ENCODE measurements at regions not wholly inside any gene's neighbourhood (a gene's known extent, or its start where the extent isn't known, plus 50 kb on each side); places are given as distances from the start of the nearest gene placed in this dataset.

DNA sequence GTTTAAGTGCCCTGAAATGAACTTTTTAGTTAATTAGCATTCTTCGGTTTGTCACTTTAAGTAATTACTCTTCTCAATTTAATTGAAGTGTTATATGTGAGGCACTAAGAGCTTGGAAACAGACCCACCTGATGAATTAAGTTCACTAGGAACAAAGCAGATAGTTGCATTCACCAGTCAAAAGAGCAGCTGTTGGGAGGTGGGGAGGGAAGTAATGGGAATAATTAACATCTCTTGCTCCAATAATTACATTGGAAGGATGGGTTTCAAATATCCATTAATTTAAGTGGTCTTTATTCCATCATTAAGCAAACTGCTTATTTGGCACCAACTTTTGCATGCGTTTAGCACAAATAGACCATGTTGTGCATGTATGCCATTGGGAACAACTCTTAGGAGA, 667.2 kb downstream of the GALC start:
- Histone ChIP-seq H3K27ac (no peak overlapping the region), H3K27me3 (no peaks in the 10 kb centered on the region), H3K4me1 (no peaks in the 10 kb centered on the region), H3K9me3 (no peaks in the 10 kb centered on the region), H3K4me3 (no peak overlapping the region), H3K36me3 (no peaks in the 10 kb centered on the region)
- intact Hi-C loops (cut with DNase I; ENCODE audit: low total_unique reads), result no loop called here
- DNase-seq (ENCODE audit: low spot score in 2 of 2), result no peak
- TF ChIP-seq, protein P1, sequence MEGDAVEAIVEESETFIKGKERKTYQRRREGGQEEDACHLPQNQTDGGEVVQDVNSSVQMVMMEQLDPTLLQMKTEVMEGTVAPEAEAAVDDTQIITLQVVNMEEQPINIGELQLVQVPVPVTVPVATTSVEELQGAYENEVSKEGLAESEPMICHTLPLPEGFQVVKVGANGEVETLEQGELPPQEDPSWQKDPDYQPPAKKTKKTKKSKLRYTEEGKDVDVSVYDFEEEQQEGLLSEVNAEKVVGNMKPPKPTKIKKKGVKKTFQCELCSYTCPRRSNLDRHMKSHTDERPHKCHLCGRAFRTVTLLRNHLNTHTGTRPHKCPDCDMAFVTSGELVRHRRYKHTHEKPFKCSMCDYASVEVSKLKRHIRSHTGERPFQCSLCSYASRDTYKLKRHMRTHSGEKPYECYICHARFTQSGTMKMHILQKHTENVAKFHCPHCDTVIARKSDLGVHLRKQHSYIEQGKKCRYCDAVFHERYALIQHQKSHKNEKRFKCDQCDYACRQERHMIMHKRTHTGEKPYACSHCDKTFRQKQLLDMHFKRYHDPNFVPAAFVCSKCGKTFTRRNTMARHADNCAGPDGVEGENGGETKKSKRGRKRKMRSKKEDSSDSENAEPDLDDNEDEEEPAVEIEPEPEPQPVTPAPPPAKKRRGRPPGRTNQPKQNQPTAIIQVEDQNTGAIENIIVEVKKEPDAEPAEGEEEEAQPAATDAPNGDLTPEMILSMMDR (IDR thresholded peaks at IDR 0.05), result no peak
- TF ChIP-seq POLR2AphosphoS5 (IDR thresholded peaks at IDR 0.05), result no peak
- TF ChIP-seq POLR2A (IDR thresholded peaks at IDR 0.05), result no peak

- no peaks in the 10 kb centered on the region for H3K36me3 ChIP-seq
- intact Hi-C loops (cut with DNase I; ENCODE audit: low total_unique reads), result no loop called here
- no peaks in the 10 kb centered on the region for H3K27me3 ChIP-seq
- H3K27ac ChIP-seq, result no peak overlapping the region
- DNase-seq (ENCODE audit: low spot score in 2 of 2), result no peak
- TF ChIP-seq POLR2AphosphoS5 (IDR thresholded peaks at IDR 0.05), result no peak
- no peaks in the 10 kb centered on the region for H3K9me3 ChIP-seq
- H3K4me1 ChIP-seq, result no peaks in the 10 kb centered on the region
- H3K4me3 ChIP-seq, result no peak overlapping the region
Observed at GRCh38 chr14:87323191-87323590, 669.8 kb downstream of the GALC start.

GRCh38 chr14:87321548-87321947, 671.4 kb downstream of the GALC start:
- no peaks in the 10 kb centered on the region for H3K27me3 ChIP-seq
- no peak overlapping the region for H3K27ac ChIP-seq
- H3K4me3 ChIP-seq, result no peak overlapping the region
- H3K36me3 ChIP-seq, result no peaks in the 10 kb centered on the region
- intact Hi-C loops (cut with DNase I; ENCODE audit: low total_unique reads), result no loop called here
- H3K4me1 ChIP-seq, result no peaks in the 10 kb centered on the region
- DNase-seq (ENCODE audit: low spot score in 2 of 2), result no peak
- TF ChIP-seq POLR2AphosphoS5 (IDR thresholded peaks at IDR 0.05), result no peak
- TF ChIP-seq POLR2A (IDR thresholded peaks at IDR 0.05), result no peak
- TF ChIP-seq, protein P1 (IDR thresholded peaks at IDR 0.05), result no peak
- no peaks in the 10 kb centered on the region for H3K9me3 ChIP-seq

DNA sequence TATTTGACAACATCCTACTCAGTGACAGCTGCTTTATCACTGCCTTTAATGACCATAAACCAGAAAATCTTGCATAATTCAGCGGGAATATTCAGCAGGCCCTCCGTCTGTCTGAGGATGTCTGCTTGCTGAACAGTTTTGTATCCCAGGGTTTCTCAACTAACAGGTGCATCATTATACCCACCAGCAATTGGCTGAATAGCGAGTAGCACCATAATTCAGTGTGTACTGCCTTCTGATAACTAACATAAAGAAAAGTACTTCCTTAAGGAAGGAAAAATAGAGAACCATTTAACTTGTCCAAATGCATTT, 680.1 kb downstream of the GALC start:
- H3K27ac ChIP-seq, result no peak overlapping the region
- H3K4me3 ChIP-seq, result no peak overlapping the region
- no peak for DNase-seq (ENCODE audit: low spot score in 2 of 2)
- no peaks in the 10 kb centered on the region for H3K4me1 ChIP-seq
- H3K36me3 ChIP-seq, result no peaks in the 10 kb centered on the region
- TF ChIP-seq POLR2A (IDR thresholded peaks at IDR 0.05) (no peak), POLR2AphosphoS5 (IDR thresholded peaks at IDR 0.05) (no peak)
- intact Hi-C loops (cut with DNase I; ENCODE audit: low total_unique reads), result no loop called here
- no peaks in the 10 kb centered on the region for H3K27me3 ChIP-seq
- no peaks in the 10 kb centered on the region for H3K9me3 ChIP-seq

GRCh38 chr14:87312169-87312893, 680.7 kb downstream of the GALC start:
- Histone ChIP-seq H3K9me3 (no peaks in the 10 kb centered on the region), H3K4me3 (no peak overlapping the region), H3K27me3 (no peaks in the 10 kb centered on the region), H3K4me1 (no peaks in the 10 kb centered on the region), H3K36me3 (no peaks in the 10 kb centered on the region), H3K27ac (no peak overlapping the region)
- intact Hi-C loops (cut with DNase I; ENCODE audit: low total_unique reads), result no loop called here
- DNase-seq (ENCODE audit: low spot score in 2 of 2), result no peak
- TF ChIP-seq POLR2AphosphoS5 (IDR thresholded peaks at IDR 0.05), result no peak
- TF ChIP-seq, protein P1 (IDR thresholded peaks at IDR 0.05), result no peak
- TF ChIP-seq POLR2A (IDR thresholded peaks at IDR 0.05), result no peak

GRCh38 chr14:87309557-87309956, 683.4 kb downstream of the GALC start:
- Histone ChIP-seq H3K27me3 (no peaks in the 10 kb centered on the region), H3K36me3 (no peaks in the 10 kb centered on the region), H3K27ac (no peak overlapping the region), H3K4me3 (no peak overlapping the region), H3K4me1 (no peaks in the 10 kb centered on the region), H3K9me3 (no peaks in the 10 kb centered on the region)
- no peak for TF ChIP-seq POLR2AphosphoS5 (IDR thresholded peaks at IDR 0.05)
- TF ChIP-seq, protein P1 (IDR thresholded peaks at IDR 0.05), result no peak
- no peak for TF ChIP-seq POLR2A (IDR thresholded peaks at IDR 0.05)
- no peak for DNase-seq (ENCODE audit: low spot score in 2 of 2)
- intact Hi-C loops (cut with DNase I; ENCODE audit: low total_unique reads), result no loop called here

All from breast epithelium (tissue), 4 donors.